OCI-LY7 (cell line): ENCODE measurements at regions not wholly inside any gene's neighbourhood (a gene's known extent, or its start where the extent isn't known, plus 50 kb on each side); places are given as distances from the start of the nearest gene placed in this dataset.

Source experiments
- BruUV-seq: library from RNA; stranded (reverse); fragments of 400-500 nt; replicated peaks from 2 replicates; lab custom pipeline; 2021; lab: Mats Ljungman, UMichigan
- CTCF ChIA-PET: fragments of 300-600 bp; sonication (Branson Sonifier 250); formaldehyde crosslinking; loops from one replicate; lab custom pipeline; 2022; ENCODE audit warnings: antibody characterized with exemption; ENCODE audit not compliant: unreplicated experiment; lab: Charles Lee
- POLR2A ChIA-PET: fragments of 300-600 bp; sonication (Branson Sonifier 250); formaldehyde crosslinking; loops from one replicate; lab custom pipeline; 2022; ENCODE audit warnings: antibody characterized with exemption; lab: Charles Lee
- DNase-seq: peaks from one replicate; pipeline ENCODE4 v3.0.0-alpha.2; 2015; ENCODE audit warnings: low spot score
- H2AFZ ChIP-seq: fragments of 200-600 bp; sonication (generic), shearing (Covaris generic); 2 replicates; pipeline ENCODE4 v1.6.1; 2014; ENCODE audit warnings: mild to moderate bottlenecking, antibody characterized with exemption, low read length, moderate library complexity
- H3K27ac ChIP-seq: fragments of 200-600 bp; sonication (generic); 2 replicates; pipeline ENCODE4 v1.5.1; 2014; ENCODE audit warnings: mixed run types, low read depth, mild to moderate bottlenecking, moderate library complexity, low read length, inconsistent platforms; ENCODE audit not compliant: poor library complexity, severe bottlenecking
- H3K36me3 ChIP-seq: fragments of 200-600 bp; sonication (generic); 2 replicates; pipeline ENCODE4 v1.6.1; 2014; ENCODE audit warnings: mild to moderate bottlenecking, antibody characterized with exemption, low read length, moderate library complexity, mixed read lengths; ENCODE audit not compliant: insufficient read depth
- H3K4me1 ChIP-seq: fragments of 200-600 bp; sonication (generic); 2 replicates; pipeline ENCODE4 v1.5.1; 2014; ENCODE audit warnings: mild to moderate bottlenecking, low read length; ENCODE audit not compliant: insufficient read depth, poor library complexity, severe bottlenecking
- H3K4me2 ChIP-seq: fragments of 200-600 bp; sonication (generic); 2 replicates; pipeline ENCODE4 v1.6.1; 2014; ENCODE audit warnings: mild to moderate bottlenecking, low read length
- H3K4me3 ChIP-seq: fragments of 200-600 bp; sonication (generic); 2 replicates; pipeline ENCODE4 v1.5.1; 2014; ENCODE audit warnings: mild to moderate bottlenecking, low read depth, low read length; ENCODE audit not compliant: poor library complexity, severe bottlenecking
- H3K79me2 ChIP-seq: fragments of 200-600 bp; sonication (generic); 2 replicates; pipeline ENCODE4 v1.6.1; 2016; ENCODE audit warnings: low read depth, mild to moderate bottlenecking, low read length, moderate library complexity, mixed read lengths; ENCODE audit not compliant: insufficient read depth
- H3K9me2 ChIP-seq: fragments of 200-600 bp; sonication (generic); 2 replicates; pipeline ENCODE4 v1.6.1; 2016; ENCODE audit warnings: mild to moderate bottlenecking, low read length, mixed read lengths; ENCODE audit not compliant: insufficient read depth
- H3K9me3 ChIP-seq: fragments of 200-600 bp; sonication (generic); 2 replicates; pipeline ENCODE4 v1.6.1; 2014; ENCODE audit warnings: mild to moderate bottlenecking, mixed run types, low read length, mixed read lengths
- H4K20me1 ChIP-seq: fragments of 200-600 bp; sonication (generic); 2 replicates; pipeline ENCODE4 v1.6.1; 2014; ENCODE audit warnings: mild to moderate bottlenecking, antibody characterized with exemption, low read length, moderate library complexity, mixed read lengths; ENCODE audit not compliant: insufficient read depth
- CTCF ChIP-seq: fragments of 200-600 bp; sonication (generic); conservative IDR thresholded peaks from 2 replicates; pipeline ENCODE4 v1.5.1; 2014; ENCODE audit warnings: mild to moderate bottlenecking, antibody characterized with exemption, low read length, moderate library complexity, mixed read lengths
- EZH2phosphoT487 ChIP-seq: fragments of 200-600 bp; sonication (generic); IDR thresholded peaks from 2 replicates; pipeline ENCODE4 v1.6.1; 2018; ENCODE audit warnings: low read depth, borderline replicate concordance, mild to moderate bottlenecking, mixed run types, antibody characterized with exemption, low read length, moderate library complexity, mixed read lengths
- intact Hi-C: fragments of 100-400 bp; cut with micrococcal nuclease; formaldehyde crosslinking; loops from one replicate; pipeline ENCODE4 v1.10.0; 2022; ENCODE audit not compliant: unreplicated experiment

GRCh38 chr4:81667539-81667938, 195.8 kb upstream of the RASGEF1B start:
- POLR2A ChIA-PET: interaction anchor here (0.5 to 1.3 kb wide), 4 partner anchors 10 to 195 kb away, joined by 3 to 5 read pairs (median 4); no protein-coding TSS in a partner anchor
- no peaks in the 10 kb centered on the region for H3K79me2 ChIP-seq
- no peak overlapping the region for H3K27ac ChIP-seq
- CTCF ChIA-PET: no interaction called here
- no peak for DNase-seq
- H3K4me3 ChIP-seq: no peak overlapping the region
- H4K20me1 ChIP-seq: no peaks in the 10 kb centered on the region
- H3K36me3 ChIP-seq: no peaks in the 10 kb centered on the region
- no peak overlapping the region for H3K4me2 ChIP-seq
- no peaks in the 10 kb centered on the region for H3K9me2 ChIP-seq
- no TSS peak for BruUV-seq
- TF ChIP-seq CTCF: no peak
- no peak for TF ChIP-seq EZH2phosphoT487
- H3K4me1 ChIP-seq: peaks cover 4% of the 10 kb centered on the region
- intact Hi-C loops: no loop called here
- peak overlapping the region; percentile 79 for H2AFZ ChIP-seq
- no peaks in the 10 kb centered on the region for H3K9me3 ChIP-seq

GRCh38 chr4:81666491-81666890, 194.8 kb upstream of the RASGEF1B start:
- Histone ChIP-seq H3K4me1 (peaks cover 4% of the 10 kb centered on the region), H3K9me3 (no peaks in the 10 kb centered on the region), H3K27ac (no peak overlapping the region), H3K4me3 (no peak overlapping the region), H3K9me2 (no peaks in the 10 kb centered on the region), H3K79me2 (no peaks in the 10 kb centered on the region), H3K36me3 (no peaks in the 10 kb centered on the region), H4K20me1 (no peaks in the 10 kb centered on the region), H3K4me2 (no peak overlapping the region), H2AFZ (no peak overlapping the region)
- POLR2A ChIA-PET: interaction anchor here (0.7 to 2.6 kb wide), 6 partner anchors 9 to 213 kb away, joined by 3 to 13 read pairs (median 6); no protein-coding TSS in a partner anchor
- no peak for TF ChIP-seq CTCF
- no peak for TF ChIP-seq EZH2phosphoT487
- no TSS peak for BruUV-seq
- intact Hi-C loops: no loop called here
- CTCF ChIA-PET: no interaction called here
- no peak for DNase-seq

GRCh38 chr4:81665649-81666048, 193.9 kb upstream of the RASGEF1B start:
- POLR2A ChIA-PET: interaction anchor here (0.6 to 2.6 kb wide), 10 partner anchors 10 to 766 kb away, joined by 3 to 13 read pairs (median 4); no protein-coding TSS in a partner anchor
- H3K27ac ChIP-seq: no peak overlapping the region
- intact Hi-C loops: no loop called here
- CTCF ChIA-PET: no interaction called here
- no peaks in the 10 kb centered on the region for H3K79me2 ChIP-seq
- no TSS peak for BruUV-seq
- H4K20me1 ChIP-seq: no peaks in the 10 kb centered on the region
- TF ChIP-seq EZH2phosphoT487: no peak
- no peak for TF ChIP-seq CTCF
- H3K9me3 ChIP-seq: no peaks in the 10 kb centered on the region
- no peak overlapping the region for H3K4me2 ChIP-seq
- peaks cover 4% of the 10 kb centered on the region for H3K4me1 ChIP-seq
- DNase-seq: no peak
- H3K9me2 ChIP-seq: no peaks in the 10 kb centered on the region
- no peaks in the 10 kb centered on the region for H3K36me3 ChIP-seq
- H3K4me3 ChIP-seq: no peak overlapping the region
- H2AFZ ChIP-seq: no peak overlapping the region
